Hepatocyte (in vitro differentiated cells): ENCODE measurements at regions not wholly inside any gene's neighbourhood (a gene's known extent, or its start where the extent isn't known, plus 50 kb on each side); places are given as distances from the start of the nearest gene placed in this dataset.

ENCODE experiments used
- DNase-seq: peaks from one replicate; pipeline ENCODE4 v3.0.0-alpha.2; 2016; ENCODE audit warnings: low spot score
- H2AFZ ChIP-seq: fragments of 200-600 bp; sonication (generic); 2 replicates; pipeline ENCODE4 v1.6.0; 2016; ENCODE audit warnings: antibody characterized with exemption, mild to moderate bottlenecking
- H3K27ac ChIP-seq: fragments of 200-600 bp; sonication (generic); 2 replicates; pipeline ENCODE4 v1.5.1; 2016; ENCODE audit warnings: mild to moderate bottlenecking
- H3K27me3 ChIP-seq: fragments of 200-600 bp; sonication (generic); 2 replicates; pipeline ENCODE4 v1.6.1; 2016
- H3K36me3 ChIP-seq: fragments of 200-600 bp; sonication (generic); replicated peaks from 2 replicates; pipeline ENCODE4 v1.5.1; 2016; ENCODE audit warnings: low read depth; ENCODE audit not compliant: insufficient read depth
- H3K4me1 ChIP-seq: fragments of 200-600 bp; sonication (generic); 2 replicates; pipeline ENCODE4 v1.5.1; 2016; ENCODE audit warnings: mild to moderate bottlenecking, moderate library complexity; ENCODE audit not compliant: insufficient read depth
- H3K4me2 ChIP-seq: fragments of 200-600 bp; sonication (generic); 2 replicates; pipeline ENCODE4 v1.6.0; 2016
- H3K4me3 ChIP-seq: fragments of 200-600 bp; sonication (generic); 2 replicates; pipeline ENCODE4 v1.5.1; 2016; ENCODE audit warnings: mild to moderate bottlenecking
- H3K79me2 ChIP-seq: fragments of 200-600 bp; sonication (generic); 2 replicates; pipeline ENCODE4 v1.6.0; 2017; ENCODE audit warnings: mild to moderate bottlenecking
- H3K9me2 ChIP-seq: fragments of 200-600 bp; sonication (generic); replicated peaks from 2 replicates; pipeline ENCODE4 v1.6.0; 2017; ENCODE audit warnings: mild to moderate bottlenecking; ENCODE audit not compliant: insufficient read depth
- H3K9me3 ChIP-seq: fragments of 200-600 bp; sonication (generic); 2 replicates; pipeline ENCODE4 v1.5.1; 2016; ENCODE audit warnings: low read depth, mild to moderate bottlenecking
- H4K20me1 ChIP-seq: fragments of 200-600 bp; sonication (generic); 2 replicates; pipeline ENCODE4 v1.6.0; 2016; ENCODE audit warnings: mild to moderate bottlenecking; ENCODE audit not compliant: insufficient read depth, poor library complexity, severe bottlenecking
- CTCF ChIP-seq: fragments of 200-600 bp; sonication (generic); IDR thresholded peaks from 2 replicates; pipeline ENCODE4 v1.5.1; 2016; ENCODE audit warnings: antibody characterized with exemption, mild to moderate bottlenecking; ENCODE audit not compliant: poor library complexity
- EZH2 ChIP-seq: fragments of 200-600 bp; sonication (generic); IDR thresholded peaks from 2 replicates; pipeline ENCODE4 v1.6.1; 2016; ENCODE audit warnings: antibody characterized with exemption, mild to moderate bottlenecking, borderline replicate concordance
- EZH2phosphoT487 ChIP-seq: fragments of 200-600 bp; sonication (generic); IDR thresholded peaks from one replicate; pipeline ENCODE4 v1.6.1; 2018; ENCODE audit warnings: antibody characterized with exemption, mild to moderate bottlenecking, low read depth, moderate library complexity; ENCODE audit not compliant: unreplicated experiment, severe bottlenecking
- WGBS: methylation state at CpG from one replicate; pipeline ENCODE4 v1.1.6; 2016; ENCODE audit warnings: low lambda C conversion rate; ENCODE audit errors: missing lambda C conversion rate; 5-methylcytosine and 5-hydroxymethylcytosine counted together

GRCh38 chr10:118912961-118913600, 116.4 kb upstream of the NANOS1 start:
- Histone ChIP-seq H3K27ac (no peak overlapping the region), H3K9me2 (no peaks in the 10 kb centered on the region), H3K4me1 (no peaks in the 10 kb centered on the region), H3K36me3 (no peaks in the 10 kb centered on the region), H3K27me3 (no peaks in the 10 kb centered on the region), H3K9me3 (no peaks in the 10 kb centered on the region), H4K20me1 (no peaks in the 10 kb centered on the region), H2AFZ (no peak overlapping the region), H3K4me2 (no peak overlapping the region), H3K4me3 (no peak overlapping the region), H3K79me2 (no peaks in the 10 kb centered on the region)
- no peak for TF ChIP-seq EZH2phosphoT487
- no peak for TF ChIP-seq CTCF
- no peak for TF ChIP-seq EZH2
- no peak for DNase-seq
- WGBS, result 69% methylated on average over 4 of the region's 4 CpGs

DNA sequence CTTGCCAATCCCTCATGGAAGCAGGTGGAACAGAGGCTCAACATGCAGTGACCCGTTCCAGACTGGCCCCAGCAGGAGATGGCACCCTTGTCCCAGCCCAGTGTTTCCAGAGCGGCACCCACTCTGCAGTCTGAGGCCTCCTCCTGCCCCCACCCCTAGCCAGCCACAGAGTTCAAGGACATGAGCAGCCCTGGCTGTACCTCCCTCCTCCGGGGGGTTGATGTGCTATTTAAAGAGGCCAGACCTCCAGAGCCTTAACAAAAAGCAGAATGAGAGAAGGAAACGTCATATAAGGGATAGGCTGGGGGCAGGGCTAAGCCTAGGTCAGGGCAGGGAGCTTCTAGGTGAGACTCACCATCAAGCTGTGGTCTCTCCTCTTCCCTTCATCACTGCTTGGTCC, 115.7 kb upstream of the NANOS1 start:
- DNase-seq, result no peak
- no peaks in the 10 kb centered on the region for H4K20me1 ChIP-seq
- H3K27me3 ChIP-seq, result no peaks in the 10 kb centered on the region
- no peak overlapping the region for H3K4me3 ChIP-seq
- no peaks in the 10 kb centered on the region for H3K36me3 ChIP-seq
- no peaks in the 10 kb centered on the region for H3K9me2 ChIP-seq
- H3K79me2 ChIP-seq, result no peaks in the 10 kb centered on the region
- no peak overlapping the region for H3K27ac ChIP-seq
- no peaks in the 10 kb centered on the region for H3K9me3 ChIP-seq
- H2AFZ ChIP-seq, result no peak overlapping the region
- WGBS, result 55% methylated on average over 4 of the region's 4 CpGs
- H3K4me2 ChIP-seq, result no peak overlapping the region
- H3K4me1 ChIP-seq, result no peaks in the 10 kb centered on the region
- no peak for TF ChIP-seq EZH2
- TF ChIP-seq EZH2phosphoT487, result no peak
- TF ChIP-seq CTCF, result no peak

DNA sequence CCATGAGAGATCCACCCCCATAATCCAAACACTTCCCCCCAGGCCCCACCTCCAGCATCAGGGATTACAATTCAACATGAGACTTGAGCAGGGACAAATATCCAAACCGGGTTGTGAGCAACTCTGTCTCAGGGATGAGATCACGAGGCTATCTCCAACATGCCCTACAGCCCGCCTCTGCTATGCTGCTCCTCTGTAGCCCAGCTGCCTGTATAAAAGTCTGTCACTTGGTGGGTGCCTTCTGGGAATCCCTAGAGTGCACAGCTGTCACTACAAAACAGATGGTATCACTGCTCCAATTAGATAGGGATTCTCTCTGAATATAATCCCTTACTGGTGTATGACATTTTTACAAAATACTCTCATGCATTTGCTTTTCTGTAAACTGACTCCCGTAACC, 114.9 kb upstream of the NANOS1 start:
- TF ChIP-seq EZH2phosphoT487 (no peak), EZH2 (no peak), CTCF (no peak)
- no peak overlapping the region for H3K4me3 ChIP-seq
- no peaks in the 10 kb centered on the region for H3K27me3 ChIP-seq
- H3K4me1 ChIP-seq, result no peaks in the 10 kb centered on the region
- no peaks in the 10 kb centered on the region for H4K20me1 ChIP-seq
- no peak for DNase-seq
- no peaks in the 10 kb centered on the region for H3K9me3 ChIP-seq
- H3K4me2 ChIP-seq, result no peak overlapping the region
- H3K36me3 ChIP-seq, result no peaks in the 10 kb centered on the region
- no peak overlapping the region for H3K27ac ChIP-seq
- H2AFZ ChIP-seq, result no peak overlapping the region
- 77% methylated on average over 4 of the region's 4 CpGs for WGBS
- H3K9me2 ChIP-seq, result no peaks in the 10 kb centered on the region
- H3K79me2 ChIP-seq, result no peaks in the 10 kb centered on the region

GRCh38 chr10:118915161-118915560, 114.4 kb upstream of the NANOS1 start:
- Histone ChIP-seq H3K9me2 (no peaks in the 10 kb centered on the region), H3K9me3 (no peaks in the 10 kb centered on the region), H3K79me2 (no peaks in the 10 kb centered on the region), H4K20me1 (no peaks in the 10 kb centered on the region), H3K27ac (no peak overlapping the region), H3K4me3 (no peak overlapping the region), H3K27me3 (no peaks in the 10 kb centered on the region), H3K4me1 (no peaks in the 10 kb centered on the region), H3K36me3 (no peaks in the 10 kb centered on the region), H3K4me2 (no peak overlapping the region), H2AFZ (no peak overlapping the region)
- no peak for DNase-seq
- TF ChIP-seq CTCF (no peak), EZH2 (no peak)
- 93% methylated on average over 8 of the region's 8 CpGs for WGBS
